IMR-90 (cell line): ENCODE measurements at regions not wholly inside any gene's neighbourhood (a gene's known extent, or its start where the extent isn't known, plus 50 kb on each side); places are given as distances from the start of the nearest gene placed in this dataset.

ENCODE experiments used
- ATAC-seq: fragments of 200-7000 bp; cut with Tn5 transposase; 2 replicates; pipeline ENCODE4 v1.9.1; 2020; ENCODE audit warnings: low read depth, mild to moderate bottlenecking, moderate library complexity
- BruUV-seq: library from RNA; stranded (reverse); fragments of 400-500 nt; replicated peaks from 2 replicates; lab custom pipeline; 2021; lab: Mats Ljungman, UMichigan
- CTCF ChIA-PET: fragments of 300-600 bp; formaldehyde crosslinking; extraction: SDS; loops from one replicate; lab custom pipeline; 2021; ENCODE audit warnings: antibody characterized with exemption; lab: Yijun Ruan, JAX
- POLR2A ChIA-PET: fragments of 300-600 bp; sonication (Branson Sonifier 250); formaldehyde crosslinking; loops from one replicate; lab custom pipeline; 2022; ENCODE audit warnings: antibody characterized with exemption; ENCODE audit not compliant: unreplicated experiment; lab: Charles Lee
- DNase-seq: peaks from one replicate; pipeline ENCODE4 v3.0.0; 2013
- H2AFZ ChIP-seq: replicated peaks from 2 replicates; pipeline ENCODE3; 2013; ENCODE audit warnings: low read length, mild to moderate bottlenecking; ENCODE audit not compliant: poor library complexity
- H2AK5ac ChIP-seq: 2 replicates; pipeline ENCODE4 v1.6.1; 2013; ENCODE audit warnings: low read depth, low read length, inconsistent platforms
- H2AK9ac ChIP-seq: replicated peaks from 2 replicates; pipeline ENCODE3; 2013; ENCODE audit warnings: mild to moderate bottlenecking, low read depth, low read length, moderate library complexity; ENCODE audit not compliant: poor library complexity
- H2BK120ac ChIP-seq: 2 replicates; pipeline ENCODE4 v1.6.1; 2013; ENCODE audit warnings: low read depth, low read length, inconsistent platforms
- H2BK15ac ChIP-seq: 3 replicates; pipeline ENCODE4 v1.6.1; 2013; ENCODE audit warnings: low read depth, low read length, inconsistent platforms
- H2BK20ac ChIP-seq: 2 replicates; pipeline ENCODE4 v1.6.1; 2013; ENCODE audit warnings: low read depth, mild to moderate bottlenecking, inconsistent platforms, low read length, moderate library complexity
- H2BK5ac ChIP-seq: 2 replicates; pipeline ENCODE4 v1.6.1; 2013; ENCODE audit warnings: mild to moderate bottlenecking, low read depth, low read length, inconsistent platforms; ENCODE audit not compliant: poor library complexity, severe bottlenecking
- H3K14ac ChIP-seq: replicated peaks from 2 replicates; pipeline ENCODE4 v1.6.1; 2013; ENCODE audit warnings: low read depth, low read length, inconsistent platforms
- H3K18ac ChIP-seq: 2 replicates; pipeline ENCODE4 v1.6.1; 2013; ENCODE audit warnings: low read depth, low read length, control low read depth
- H3K23ac ChIP-seq: 2 replicates; pipeline ENCODE4 v1.6.1; 2013; ENCODE audit warnings: low read depth, low read length, inconsistent platforms
- H3K27ac ChIP-seq: 2 replicates; pipeline ENCODE4 v1.5.1; 2013; ENCODE audit warnings: mild to moderate bottlenecking, control low read depth, low read length; ENCODE audit not compliant: insufficient read depth
- H3K27me3 ChIP-seq: 2 replicates; pipeline ENCODE4 v1.6.1; 2013; ENCODE audit warnings: low read length; ENCODE audit not compliant: control insufficient read depth, insufficient read depth
- H3K36me3 ChIP-seq: 2 replicates; pipeline ENCODE4 v1.6.1; 2013; ENCODE audit warnings: low read length, mixed read lengths; ENCODE audit not compliant: control insufficient read depth, insufficient read depth
- H3K4ac ChIP-seq: 2 replicates; pipeline ENCODE4 v1.6.1; 2013; ENCODE audit warnings: low read depth, low read length, inconsistent platforms
- H3K4me1 ChIP-seq: 2 replicates; pipeline ENCODE4 v1.6.1; 2013; ENCODE audit warnings: low read length, mixed read lengths; ENCODE audit not compliant: control insufficient read depth, insufficient read depth
- H3K4me2 ChIP-seq: 2 replicates; pipeline ENCODE4 v1.6.1; 2013; ENCODE audit warnings: low read depth, mild to moderate bottlenecking, control low read depth, low read length, moderate library complexity
- H3K4me3 ChIP-seq: 2 replicates; pipeline ENCODE4 v1.5.1; 2013; ENCODE audit warnings: low read depth, mild to moderate bottlenecking, control low read depth, low read length, moderate library complexity; ENCODE audit not compliant: insufficient read depth
- H3K56ac ChIP-seq: 2 replicates; pipeline ENCODE4 v1.6.1; 2013; ENCODE audit warnings: low read length, inconsistent platforms; ENCODE audit not compliant: insufficient read depth; ENCODE audit errors: extremely low read depth
- H3K79me1 ChIP-seq, 2 experiments: 2 replicates each; pipeline ENCODE4 v1.6.1; 2013; ENCODE audit warnings: low read length in 2 of 2, inconsistent platforms in 1 of 2, low read depth in 1 of 2
- H3K9ac ChIP-seq: 2 replicates; pipeline ENCODE4 v1.6.1; 2013; ENCODE audit warnings: low read depth, low read length, control low read depth
- H3K9me1 ChIP-seq: 2 replicates; pipeline ENCODE4 v1.6.1; 2013; ENCODE audit warnings: low read length, inconsistent platforms; ENCODE audit not compliant: insufficient read depth
- H3K9me3 ChIP-seq: 2 replicates; pipeline ENCODE4 v1.6.1; 2013; ENCODE audit warnings: low read length; ENCODE audit not compliant: control insufficient read depth, insufficient read depth
- H4K20me1 ChIP-seq: 2 replicates; pipeline ENCODE4 v1.6.1; 2013; ENCODE audit warnings: low read length, inconsistent platforms; ENCODE audit not compliant: insufficient read depth
- H4K5ac ChIP-seq: 2 replicates; pipeline ENCODE4 v1.6.1; 2013; ENCODE audit warnings: mild to moderate bottlenecking, low read depth, low read length, control low read depth
- H4K8ac ChIP-seq, 2 experiments: 2 replicates each; pipeline ENCODE4 v1.6.1; 2013; ENCODE audit warnings: low read depth in 2 of 2, low read length in 2 of 2, control low read depth in 1 of 2, inconsistent platforms in 1 of 2
- H4K91ac ChIP-seq: 2 replicates; pipeline ENCODE4 v1.6.1; 2013; ENCODE audit warnings: low read depth, low read length, inconsistent platforms; ENCODE audit not compliant: insufficient read depth
- CEBPB ChIP-seq: IDR thresholded peaks from 2 replicates; pipeline ENCODE4 v1.6.1; 2012; ENCODE audit warnings: low read depth, low read length, improper control_type of control experiment
- CHD1 ChIP-seq: IDR thresholded peaks from 2 replicates; pipeline ENCODE4 v1.6.1; 2012; ENCODE audit warnings: low read depth, low read length, improper control_type of control experiment
- CTCF ChIP-seq: conservative IDR thresholded peaks from 2 replicates; pipeline ENCODE4 v1.5.1; 2012; ENCODE audit warnings: mild to moderate bottlenecking, low read depth, low read length, improper control_type of control experiment
- ELK1 ChIP-seq: fragments of 150-350 bp; IDR thresholded peaks from 2 replicates; pipeline ENCODE4 v1.6.1; 2016; ENCODE audit warnings: low read depth, mild to moderate bottlenecking, low read length, moderate library complexity, borderline replicate concordance
- FOS ChIP-seq: fragments of 150-350 bp; IDR thresholded peaks from 2 replicates; pipeline ENCODE4 v1.6.1; 2016; ENCODE audit warnings: low read depth, low read length
- MAFK ChIP-seq: IDR thresholded peaks from 2 replicates; pipeline ENCODE4 v1.6.1; 2012; ENCODE audit warnings: low read depth, low read length, improper control_type of control experiment
- MAZ ChIP-seq: IDR thresholded peaks from 2 replicates; pipeline ENCODE4 v1.6.1; 2012; ENCODE audit warnings: low read depth, mild to moderate bottlenecking, low read length, improper control_type of control experiment, moderate library complexity, borderline replicate concordance
- MXI1 ChIP-seq: IDR thresholded peaks from 2 replicates; pipeline ENCODE4 v1.6.1; 2012; ENCODE audit warnings: low read depth, mild to moderate bottlenecking, low read length, moderate library complexity, borderline replicate concordance
- NFE2L2 ChIP-seq: fragments of 150-350 bp; IDR thresholded peaks from 2 replicates; pipeline ENCODE4 v1.6.1; 2016; ENCODE audit warnings: low read depth, mild to moderate bottlenecking, low read length
- POLR2A ChIP-seq: IDR thresholded peaks from 2 replicates; pipeline ENCODE4 v1.6.1; 2012; ENCODE audit warnings: mild to moderate bottlenecking, low read depth, low read length
- RCOR1 ChIP-seq: IDR thresholded peaks from 2 replicates; pipeline ENCODE4 v1.6.1; 2012; ENCODE audit warnings: mild to moderate bottlenecking, low read length, improper control_type of control experiment; ENCODE audit not compliant: insufficient replicate concordance
- RFX5 ChIP-seq: IDR thresholded peaks from 2 replicates; pipeline ENCODE4 v1.8.0; 2012; ENCODE audit warnings: low read depth, mild to moderate bottlenecking, low read length, moderate library complexity
- SMC3 ChIP-seq: fragments of 150-350 bp; IDR thresholded peaks from 2 replicates; pipeline ENCODE4 v1.6.1; 2016; ENCODE audit warnings: low read depth, mild to moderate bottlenecking, antibody characterized with exemption, low read length, moderate library complexity
- WGBS, 2 experiments: methylation state at CpG; one replicate each; pipeline versions ENCODE4 v1.1.5 to v1.1.7; 2013; ENCODE audit warnings: missing lambda C conversion rate in 2 of 2; ENCODE audit not compliant: insufficient read length in 1 of 2; ENCODE audit errors: extremely low coverage in 2 of 2; 5-methylcytosine and 5-hydroxymethylcytosine counted together
- dilution Hi-C: fragments of 300-500 bp; cut with HindIII; formaldehyde crosslinking; loops from one replicate; pipeline ENCODE4 v1.14.3; 2018; ENCODE audit warnings: low sequenced_read_pairs; ENCODE audit not compliant: unreplicated experiment
- in situ Hi-C: fragments of 300-500 bp; cut with MboI; formaldehyde crosslinking; loops from 3 replicates; pipeline ENCODE4 v1.14.3; 2019; ENCODE audit warnings: low sequenced_read_pairs, inconsistent platforms, mixed read lengths
- intact Hi-C: fragments of 100-400 bp; cut with micrococcal nuclease; formaldehyde crosslinking; loops from 2 replicates; pipeline ENCODE4 v1.10.0; 2022
- TF ChIP-seq, protein P1 (sequence below): fragments of 150-350 bp; IDR thresholded peaks from 2 replicates; pipeline ENCODE4 v1.6.1; 2017; ENCODE audit warnings: mild to moderate bottlenecking, antibody characterized with exemption, low read length, low read depth

DNA sequence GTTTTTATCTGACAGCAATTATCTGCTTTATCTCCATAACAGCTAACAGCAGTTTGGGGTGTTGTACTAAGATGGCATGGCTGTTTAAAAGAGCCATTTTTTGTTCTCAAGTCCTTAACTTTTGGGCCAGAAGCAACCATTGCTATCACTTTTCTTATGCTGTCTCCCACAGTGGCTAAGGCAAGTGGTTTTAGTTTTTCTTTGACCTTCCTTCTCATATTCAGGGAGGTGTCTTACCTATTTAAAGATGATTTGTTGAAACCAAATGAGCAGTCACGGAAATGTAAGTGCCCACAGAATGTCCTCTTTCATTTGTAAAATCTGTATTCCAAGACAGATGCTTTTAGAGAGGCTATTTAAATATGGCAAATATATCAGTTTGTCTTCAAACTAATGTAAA lies 96.8 kb upstream of the USP15 start:
- no peak for ATAC-seq
- no peaks in the 10 kb centered on the region for H3K79me1 ChIP-seq
- H3K27ac ChIP-seq: no peak overlapping the region
- in situ Hi-C loops (no loop called here), intact Hi-C loops (no loop called here), dilution Hi-C loops (no loop called here)
- no peaks in the 10 kb centered on the region for H3K4me1 ChIP-seq
- H2AK9ac ChIP-seq: no peak overlapping the region
- no peaks in the 10 kb centered on the region for H3K36me3 ChIP-seq
- no peak overlapping the region for H2AFZ ChIP-seq
- no peak overlapping the region for H3K9ac ChIP-seq
- no peak overlapping the region for H3K18ac ChIP-seq
- H3K4me2 ChIP-seq: no peak overlapping the region
- H3K4ac ChIP-seq: no peak overlapping the region
- H2BK120ac ChIP-seq: no peak overlapping the region
- H4K20me1 ChIP-seq: no peaks in the 10 kb centered on the region
- no peak overlapping the region for H3K4me3 ChIP-seq
- CTCF ChIA-PET: no interaction called here
- H2AK5ac ChIP-seq: no peak overlapping the region
- no peak overlapping the region for H2BK20ac ChIP-seq
- H3K27me3 ChIP-seq: no peaks in the 10 kb centered on the region
- H4K91ac ChIP-seq: no peak overlapping the region
- no peak overlapping the region for H3K56ac ChIP-seq
- BruUV-seq: no TSS peak
- no peak overlapping the region for H2BK5ac ChIP-seq
- H3K23ac ChIP-seq: no peak overlapping the region
- H3K9me1 ChIP-seq: no peaks in the 10 kb centered on the region
- no peak overlapping the region for H3K14ac ChIP-seq
- DNase-seq: no peak
- no peak overlapping the region for H4K8ac ChIP-seq
- TF ChIP-seq, protein P1, sequence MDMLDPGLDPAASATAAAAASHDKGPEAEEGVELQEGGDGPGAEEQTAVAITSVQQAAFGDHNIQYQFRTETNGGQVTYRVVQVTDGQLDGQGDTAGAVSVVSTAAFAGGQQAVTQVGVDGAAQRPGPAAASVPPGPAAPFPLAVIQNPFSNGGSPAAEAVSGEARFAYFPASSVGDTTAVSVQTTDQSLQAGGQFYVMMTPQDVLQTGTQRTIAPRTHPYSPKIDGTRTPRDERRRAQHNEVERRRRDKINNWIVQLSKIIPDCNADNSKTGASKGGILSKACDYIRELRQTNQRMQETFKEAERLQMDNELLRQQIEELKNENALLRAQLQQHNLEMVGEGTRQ: no peak
- TF ChIP-seq SMC3 (no peak), POLR2A (no peak), MAFK (no peak), ELK1 (no peak), MXI1 (no peak), CEBPB (no peak), CHD1 (no peak), NFE2L2 (no peak), MAZ (no peak), FOS (no peak), RFX5 (no peak), RCOR1 (no peak), CTCF (no peak)
- H2BK15ac ChIP-seq: no peak overlapping the region
- POLR2A ChIA-PET: no interaction called here
- WGBS, 2 experiments: no CpG with 5 or more reads among the region's 1 CpG
- no peaks in the 10 kb centered on the region for H3K9me3 ChIP-seq
- H4K5ac ChIP-seq: no peak overlapping the region
